Adrenal gland (tissue), 9 donors: ENCODE measurements at regions not wholly inside any gene's neighbourhood (a gene's known extent, or its start where the extent isn't known, plus 50 kb on each side); places are given as distances from the start of the nearest gene placed in this dataset.
A peak's percentile ranks its signal among the peaks of the same experiment; 100 is the strongest.

Experiments
- DNase-seq, 7 donors: peaks; one replicate each; pipeline ENCODE4 v3.0.0-alpha.2; 2019 to 2020
- H3K27ac ChIP-seq, 5 donors: fragments of 200-600 bp; sonication (generic) in 4 of 5; 1 replicate in 3 of 5; 2 replicates in 2 of 5; pipeline versions ENCODE4 v1.5.1 to v1.8.0; 2016 to 2020; ENCODE audit warnings: mild to moderate bottlenecking in 1 of 5
- H3K27me3 ChIP-seq: fragments of 200-600 bp; 2 replicates; pipeline ENCODE4 v1.8.0; 2021
- H3K36me3 ChIP-seq, 2 donors: fragments of 200-600 bp; replicated peaks in 1 of 2; 1 replicate in 1 of 2; 2 replicates in 1 of 2; pipeline versions ENCODE4 v1.5.1 to v1.8.0; 2018 to 2022
- H3K4me1 ChIP-seq, 2 donors: fragments of 200-600 bp; replicated peaks in 1 of 2; 1 replicate in 1 of 2; 2 replicates in 1 of 2; pipeline versions ENCODE4 v1.5.1 to v1.8.0; 2018 to 2021
- H3K4me3 ChIP-seq, 4 donors: fragments of 200-600 bp; sonication (generic) in 3 of 4; one replicate each; pipeline ENCODE4 v1.5.1; 2016 to 2018
- H3K9me3 ChIP-seq, 3 donors: fragments of 200-600 bp; sonication (generic) in 1 of 3; replicated peaks in 1 of 3; 1 replicate in 2 of 3; 2 replicates in 1 of 3; pipeline versions ENCODE4 v1.5.1 to v1.8.0; 2016 to 2021
- POLR2A ChIP-seq, 2 donors: fragments of 450-650 bp; IDR thresholded peaks; one replicate each; pipeline ENCODE4 v1.6.1; 2017; ENCODE audit warnings: antibody characterized with exemption in 2 of 2, mild to moderate bottlenecking in 2 of 2, moderate library complexity in 1 of 2
- WGBS, 4 donors: extraction: QIAGEN DNeasy Blood & Tissue Kit in 2 of 4; methylation state at CpG; one replicate each; pipeline versions ENCODE4 v1.1.5 to v1.1.7; 2013 to 2017; 5-methylcytosine and 5-hydroxymethylcytosine counted together
- intact Hi-C, 2 donors: fragments of 100-400 bp; cut with DNase I; formaldehyde crosslinking; loops; one replicate each; pipeline versions ENCODE4 v1.14.1 to v1.15.0; 2022 to 2023
- TF ChIP-seq, protein P1 (sequence below), 6 experiments: fragments of 450-650 bp in 4 of 6; fragments of 200-600 bp in 2 of 6; sonication (generic) in 1 of 6; IDR thresholded peaks; 1 replicate in 5 of 6; 2 replicates in 1 of 6; pipeline versions ENCODE4 v1.5.1 to v1.8.0; 2016 to 2021; ENCODE audit warnings: antibody characterized with exemption in 6 of 6, mild to moderate bottlenecking in 2 of 6, moderate library complexity in 1 of 6
- donor health status: healthy with polysubstance abuse.
- donor health status: Bipolar disorder and iron deficiency.
- donor health status: DM: yes; HTN: yes; CAD: no.
- donor health status: DM: no; HTN: no; CAD: no.
- donor health status: DM: no; HTN: no; CAD: no.

DNA sequence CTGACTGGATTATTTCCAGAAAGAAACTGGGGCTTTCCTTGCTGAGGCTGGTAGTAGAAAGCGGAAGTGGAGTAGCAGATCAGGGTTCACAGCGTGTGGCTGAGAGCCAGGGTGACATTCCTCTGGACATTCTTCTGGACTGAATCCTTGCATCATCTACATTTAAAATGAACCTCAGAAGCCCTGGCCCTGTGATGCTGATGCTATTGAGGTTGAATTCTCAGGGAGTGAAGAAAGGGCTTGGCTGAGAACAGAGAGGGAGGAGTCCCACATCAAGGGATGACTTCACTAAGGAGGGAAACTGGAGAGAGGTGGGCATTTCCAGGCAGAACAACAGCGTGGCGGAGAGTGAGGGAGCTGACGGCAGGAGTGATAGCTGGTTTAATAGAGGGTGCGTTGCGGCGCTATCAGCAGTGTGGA lies 102.3 kb upstream of the LMO4 start:
- H3K27me3 ChIP-seq = no peaks in the 10 kb centered on the region
- peak; percentile 16 to 84 (median 60) for DNase-seq
- H3K4me3 ChIP-seq = no peak overlapping the region

DNA sequence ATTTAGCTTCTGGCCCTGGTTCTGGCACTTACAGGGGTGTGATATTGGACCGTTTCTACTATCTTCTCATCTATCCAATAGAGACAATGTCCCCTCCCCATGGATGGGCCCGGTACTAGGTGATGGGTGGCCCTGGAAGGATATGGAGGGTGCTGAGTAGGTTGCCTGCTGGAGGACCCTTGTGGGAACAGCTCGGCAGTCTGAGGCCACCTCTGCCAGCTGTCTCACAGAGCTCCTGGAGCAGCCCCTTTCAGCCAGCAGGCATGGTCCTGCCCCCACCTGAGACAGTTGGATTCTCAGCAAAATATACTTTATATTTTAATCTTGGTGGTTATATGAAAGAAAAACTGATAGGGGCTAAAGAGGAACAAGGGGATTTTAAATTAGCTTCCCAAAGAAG lies 101.0 kb upstream of the LMO4 start:
- no peaks in the 10 kb centered on the region for H3K27me3 ChIP-seq
- H3K9me3 ChIP-seq = no peaks in the 10 kb centered on the region
- no peaks in the 10 kb centered on the region for H3K36me3 ChIP-seq
- intact Hi-C loops = no loop called here
- DNase-seq = no peak
- TF ChIP-seq, protein P1, sequence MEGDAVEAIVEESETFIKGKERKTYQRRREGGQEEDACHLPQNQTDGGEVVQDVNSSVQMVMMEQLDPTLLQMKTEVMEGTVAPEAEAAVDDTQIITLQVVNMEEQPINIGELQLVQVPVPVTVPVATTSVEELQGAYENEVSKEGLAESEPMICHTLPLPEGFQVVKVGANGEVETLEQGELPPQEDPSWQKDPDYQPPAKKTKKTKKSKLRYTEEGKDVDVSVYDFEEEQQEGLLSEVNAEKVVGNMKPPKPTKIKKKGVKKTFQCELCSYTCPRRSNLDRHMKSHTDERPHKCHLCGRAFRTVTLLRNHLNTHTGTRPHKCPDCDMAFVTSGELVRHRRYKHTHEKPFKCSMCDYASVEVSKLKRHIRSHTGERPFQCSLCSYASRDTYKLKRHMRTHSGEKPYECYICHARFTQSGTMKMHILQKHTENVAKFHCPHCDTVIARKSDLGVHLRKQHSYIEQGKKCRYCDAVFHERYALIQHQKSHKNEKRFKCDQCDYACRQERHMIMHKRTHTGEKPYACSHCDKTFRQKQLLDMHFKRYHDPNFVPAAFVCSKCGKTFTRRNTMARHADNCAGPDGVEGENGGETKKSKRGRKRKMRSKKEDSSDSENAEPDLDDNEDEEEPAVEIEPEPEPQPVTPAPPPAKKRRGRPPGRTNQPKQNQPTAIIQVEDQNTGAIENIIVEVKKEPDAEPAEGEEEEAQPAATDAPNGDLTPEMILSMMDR (IDR thresholded peaks at IDR 0.05) = no peak
- no peak for TF ChIP-seq POLR2A (IDR thresholded peaks at IDR 0.05)
- H3K4me3 ChIP-seq = no peak overlapping the region
- no peaks in the 10 kb centered on the region for H3K4me1 ChIP-seq
- WGBS, 4 donors = 62 to 92% (median 84%) methylated on average over 1 to 3 of the region's 3 CpGs
- no peak overlapping the region for H3K27ac ChIP-seq

More for the DNA sequence above, 102.3 kb upstream of the LMO4 start:
- WGBS, 4 donors = 50 to 67% (median 57%) methylated on average over 8 of the region's 8 CpGs
- Histone ChIP-seq H3K9me3 (no peaks in the 10 kb centered on the region), H3K36me3 (no peaks in the 10 kb centered on the region), H3K27ac (peak overlapping the region in 2 of 5 donors; percentile 44 to 68), H3K4me1 (no peaks in the 10 kb centered on the region)
- TF ChIP-seq, protein P1 (IDR thresholded peaks at IDR 0.05) = no peak
- intact Hi-C loops = no loop called here

DNA sequence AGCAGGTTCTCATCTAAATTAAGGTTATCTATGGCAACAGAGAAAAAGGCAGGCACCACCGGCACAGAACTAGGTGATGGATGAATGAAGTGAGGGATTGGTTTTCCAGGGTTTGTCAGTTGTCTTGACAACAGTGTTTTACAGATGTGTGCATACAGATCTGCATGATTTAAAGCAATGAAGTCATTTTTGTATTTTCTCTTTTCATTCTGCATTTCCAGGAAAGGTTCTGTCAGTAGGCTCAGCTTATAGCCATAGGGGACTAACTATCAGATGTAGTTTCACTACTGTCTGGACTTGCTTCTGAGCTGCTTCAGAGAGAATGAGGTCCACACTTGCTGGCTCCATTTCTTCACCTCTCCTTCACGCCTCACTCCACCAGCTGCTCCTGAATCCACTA lies 98.2 kb upstream of the LMO4 start:
- no peaks in the 10 kb centered on the region for H3K4me1 ChIP-seq
- TF ChIP-seq, protein P1 (IDR thresholded peaks at IDR 0.05) = no peak
- TF ChIP-seq POLR2A (IDR thresholded peaks at IDR 0.05) = no peak
- intact Hi-C loops = no loop called here
- H3K36me3 ChIP-seq = no peaks in the 10 kb centered on the region
- no peak overlapping the region for H3K27ac ChIP-seq
- H3K27me3 ChIP-seq = no peaks in the 10 kb centered on the region
- 82 to 88% (median 84%) methylated on average over 2 of the region's 2 CpGs for WGBS, 4 donors
- H3K9me3 ChIP-seq = no peaks in the 10 kb centered on the region
- no peak for DNase-seq
- H3K4me3 ChIP-seq = no peak overlapping the region

DNA sequence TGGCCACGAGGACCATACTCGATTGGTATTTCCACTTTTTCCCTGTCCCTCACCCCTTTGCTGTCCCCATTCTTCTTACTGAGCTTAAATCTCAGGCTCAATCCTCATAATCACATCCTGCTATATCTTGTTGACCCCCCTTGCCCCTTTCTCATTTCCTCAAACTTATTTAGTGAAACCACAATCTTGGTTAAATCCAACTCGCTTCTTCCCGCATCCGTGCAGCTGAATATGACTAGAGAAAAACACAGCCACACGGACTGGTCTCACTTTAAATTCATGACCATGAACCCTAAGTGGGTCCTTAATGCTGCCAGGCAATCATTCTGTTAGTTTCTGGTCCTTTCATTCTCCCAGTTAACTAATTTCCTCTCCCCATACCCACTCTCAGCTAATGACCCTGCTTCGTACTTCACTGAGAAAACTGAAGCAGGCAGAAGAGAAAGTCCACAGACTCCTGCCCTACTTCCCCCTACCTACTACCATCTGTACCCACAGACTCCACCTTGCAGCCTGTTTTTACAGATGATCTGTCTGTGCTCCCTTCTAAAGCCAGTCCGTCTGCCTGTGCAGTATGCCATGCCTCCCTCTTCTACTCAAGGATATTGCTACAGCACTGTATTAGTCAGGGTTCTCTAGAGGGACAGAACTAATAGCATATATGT lies 96.8 kb upstream of the LMO4 start:
- TF ChIP-seq, protein P1 (IDR thresholded peaks at IDR 0.05) = no peak
- no peak for TF ChIP-seq POLR2A (IDR thresholded peaks at IDR 0.05)
- Histone ChIP-seq H3K4me1 (no peaks in the 10 kb centered on the region), H3K27ac (no peak overlapping the region), H3K36me3 (no peaks in the 10 kb centered on the region), H3K9me3 (no peaks in the 10 kb centered on the region), H3K4me3 (no peak overlapping the region), H3K27me3 (no peaks in the 10 kb centered on the region)
- intact Hi-C loops = no loop called here
- 64 to 81% (median 71%) methylated on average over 8 of the region's 8 CpGs for WGBS, 4 donors
- no peak for DNase-seq
